Kasumi-1 (cell line): ENCODE measurements at regions not wholly inside any gene's neighbourhood (a gene's known extent, or its start where the extent isn't known, plus 50 kb on each side); places are given as distances from the start of the nearest gene placed in this dataset.
A peak's percentile ranks its signal among the peaks of the same experiment; 100 is the strongest.

Experiments used
- DNase-seq, 2 experiments: peaks; one replicate each; lab custom pipeline; 2025; lab: John Stamatoyannopoulos, UW

GRCh38 chr14:32254952-32255679 lies 52.0 kb upstream of the RNU6-8 start:
- peak; percentile 65 to 73 for DNase-seq

DNA sequence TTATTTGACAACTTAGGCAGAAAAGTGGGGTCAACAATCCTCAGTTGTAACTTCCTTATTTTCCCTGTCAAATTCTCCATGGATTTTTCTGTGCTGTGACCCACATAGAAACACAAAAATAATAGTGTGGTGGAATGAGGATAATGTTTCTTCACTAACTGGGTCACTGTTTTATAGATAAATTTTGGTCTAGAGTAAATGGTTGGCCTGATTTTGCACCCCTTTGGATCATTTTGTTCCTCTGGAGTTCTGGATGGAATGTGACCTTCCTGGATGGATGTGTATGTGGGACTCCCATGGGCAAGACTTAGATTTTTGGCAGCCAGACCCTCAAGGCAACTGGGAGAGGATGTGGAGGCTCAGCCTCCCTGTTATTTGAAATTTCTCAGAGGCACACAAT lies 52.7 kb upstream of the RNU6-8 start:
- no peak for DNase-seq

DNA sequence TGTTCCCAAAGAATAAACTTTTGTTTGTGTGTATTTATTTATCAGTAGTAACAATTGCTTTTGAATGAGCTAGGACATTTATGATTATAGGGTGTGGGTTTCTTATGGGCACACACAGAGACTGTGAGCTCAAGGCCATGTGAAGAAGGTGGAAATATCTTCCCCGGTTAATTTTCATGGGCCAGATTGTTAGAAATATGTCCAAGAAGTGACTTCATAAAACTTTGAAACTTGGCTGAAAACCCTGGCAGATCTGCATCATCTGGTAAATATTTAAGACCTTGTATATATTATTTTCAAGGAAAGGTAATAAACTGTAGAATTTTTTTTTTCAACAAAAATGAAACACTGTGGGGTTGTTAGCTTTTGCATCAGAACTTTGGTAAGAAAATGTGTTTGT lies 53.5 kb upstream of the RNU6-8 start:
- DNase-seq = no peak

GRCh38 chr14:32258336-32258993 lies 55.4 kb upstream of the RNU6-8 start:
- DNase-seq = no peak

- DNase-seq = peak; percentile 47 to 50
Observed at GRCh38 chr14:32259368-32260013, 56.4 kb upstream of the RNU6-8 start.

- DNase-seq = no peak
Observed at GRCh38 chr14:32263939-32264567, 61.0 kb upstream of the RNU6-8 start.

DNA sequence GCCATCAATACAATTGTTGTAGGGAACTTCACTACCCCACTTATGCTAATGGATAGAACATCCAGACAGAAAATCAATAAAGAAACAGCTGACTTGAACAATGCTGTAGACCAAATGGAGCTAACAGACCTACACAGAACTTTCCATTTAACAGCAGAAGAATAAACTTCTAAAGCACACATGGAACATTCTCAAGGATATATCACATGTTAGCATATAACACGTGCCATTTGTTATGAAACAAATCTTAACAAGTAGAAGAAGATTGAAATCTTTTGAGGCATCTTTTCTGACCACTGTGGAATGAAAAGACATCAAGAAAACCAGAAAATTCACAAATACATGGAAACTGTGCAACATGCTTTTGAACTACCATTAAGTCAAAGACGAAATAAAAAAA lies 62.5 kb upstream of the RNU6-8 start:
- no peak for DNase-seq

- DNase-seq = no peak
Observed at GRCh38 chr14:32277998-32278397, 51.1 kb upstream of the AKAP6 start.
